ENCODE measurements at regions not wholly inside any gene's neighbourhood (a gene's known extent, or its start where the extent isn't known, plus 50 kb on each side); places are given as distances from the start of the nearest gene placed in this dataset.

- no peak for DNase-seq (ENCODE audit: low read depth, low spot score)
- no peaks in the 10 kb centered on the region for H3K27me3 ChIP-seq (replicated peaks in 1 of 2; ENCODE audit: control insufficient read depth in 2 of 2, insufficient read depth in 2 of 2, low read length in 1 of 2)
- no peaks in the 10 kb centered on the region for H3K79me2 ChIP-seq (ENCODE audit: control insufficient read depth, insufficient read depth, low read length)
- intact Hi-C loops (cut with micrococcal nuclease; ENCODE audit: unreplicated experiment), result no loop called here
- H3K4me3 ChIP-seq, result no peak overlapping the region
- 25% methylated on average over 2 of the region's 2 CpGs for WGBS (ENCODE audit: insufficient coverage, insufficient replicate concordance, low lambda C conversion rate, missing lambda C conversion rate)
- no TSS peak for BruUV-seq (replicated peaks)
- ChIA-PET RAD21 (ENCODE audit: unreplicated experiment) (no interaction called here), POLR2A (no interaction called here), SMC1A (ENCODE audit: uncharacterized antibody, unreplicated experiment) (no interaction called here), CTCF (no interaction called here)
- no peaks in the 10 kb centered on the region for H3K36me3 ChIP-seq (ENCODE audit: control insufficient read depth in 2 of 2, insufficient read depth in 2 of 2, low read length in 1 of 2)
- no peak overlapping the region for H3K27ac ChIP-seq (ENCODE audit: control insufficient read depth, insufficient read depth)
- no peaks in the 10 kb centered on the region; the same call in 2 of the 3 replicates for H3K9me3 ChIP-seq (replicated peaks; ENCODE audit: control insufficient read depth, insufficient read depth, low read length)
- no peak overlapping the region for H3K9ac ChIP-seq (ENCODE audit: control insufficient read depth, insufficient read depth, low read length)
- no peak for FAIRE-seq
- no peaks in the 10 kb centered on the region for H3K4me1 ChIP-seq (ENCODE audit: control insufficient read depth, insufficient read depth, low read length)
- no peaks in the 10 kb centered on the region for H4K20me1 ChIP-seq (ENCODE audit: control insufficient read depth, insufficient read depth)
- ATAC-seq, result no peak
- TF ChIP-seq, protein P1, sequence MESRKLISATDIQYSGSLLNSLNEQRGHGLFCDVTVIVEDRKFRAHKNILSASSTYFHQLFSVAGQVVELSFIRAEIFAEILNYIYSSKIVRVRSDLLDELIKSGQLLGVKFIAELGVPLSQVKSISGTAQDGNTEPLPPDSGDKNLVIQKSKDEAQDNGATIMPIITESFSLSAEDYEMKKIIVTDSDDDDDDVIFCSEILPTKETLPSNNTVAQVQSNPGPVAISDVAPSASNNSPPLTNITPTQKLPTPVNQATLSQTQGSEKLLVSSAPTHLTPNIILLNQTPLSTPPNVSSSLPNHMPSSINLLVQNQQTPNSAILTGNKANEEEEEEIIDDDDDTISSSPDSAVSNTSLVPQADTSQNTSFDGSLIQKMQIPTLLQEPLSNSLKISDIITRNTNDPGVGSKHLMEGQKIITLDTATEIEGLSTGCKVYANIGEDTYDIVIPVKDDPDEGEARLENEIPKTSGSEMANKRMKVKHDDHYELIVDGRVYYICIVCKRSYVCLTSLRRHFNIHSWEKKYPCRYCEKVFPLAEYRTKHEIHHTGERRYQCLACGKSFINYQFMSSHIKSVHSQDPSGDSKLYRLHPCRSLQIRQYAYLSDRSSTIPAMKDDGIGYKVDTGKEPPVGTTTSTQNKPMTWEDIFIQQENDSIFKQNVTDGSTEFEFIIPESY (IDR thresholded peaks at IDR 0.05), result no peak
- TF ChIP-seq, protein P2, sequence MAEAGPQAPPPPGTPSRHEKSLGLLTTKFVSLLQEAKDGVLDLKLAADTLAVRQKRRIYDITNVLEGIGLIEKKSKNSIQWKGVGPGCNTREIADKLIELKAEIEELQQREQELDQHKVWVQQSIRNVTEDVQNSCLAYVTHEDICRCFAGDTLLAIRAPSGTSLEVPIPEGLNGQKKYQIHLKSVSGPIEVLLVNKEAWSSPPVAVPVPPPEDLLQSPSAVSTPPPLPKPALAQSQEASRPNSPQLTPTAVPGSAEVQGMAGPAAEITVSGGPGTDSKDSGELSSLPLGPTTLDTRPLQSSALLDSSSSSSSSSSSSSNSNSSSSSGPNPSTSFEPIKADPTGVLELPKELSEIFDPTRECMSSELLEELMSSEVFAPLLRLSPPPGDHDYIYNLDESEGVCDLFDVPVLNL (IDR thresholded peaks at IDR 0.05; ENCODE audit: low read depth, low read length), result no peak
- no peak for TF ChIP-seq TCF7 (IDR thresholded peaks at IDR 0.05; ENCODE audit: borderline replicate concordance)
- in situ Hi-C loops (cut with MboI), result no loop called here
- H3K4me2 ChIP-seq (ENCODE audit: control insufficient read depth, insufficient read depth), result no peak overlapping the region
- no peak overlapping the region for H2AFZ ChIP-seq (ENCODE audit: control insufficient read depth, low read depth, low read length)
Measured at GRCh38 chr12:41944216-41944615, 200.5 kb downstream of the GXYLT1 start.

DNA sequence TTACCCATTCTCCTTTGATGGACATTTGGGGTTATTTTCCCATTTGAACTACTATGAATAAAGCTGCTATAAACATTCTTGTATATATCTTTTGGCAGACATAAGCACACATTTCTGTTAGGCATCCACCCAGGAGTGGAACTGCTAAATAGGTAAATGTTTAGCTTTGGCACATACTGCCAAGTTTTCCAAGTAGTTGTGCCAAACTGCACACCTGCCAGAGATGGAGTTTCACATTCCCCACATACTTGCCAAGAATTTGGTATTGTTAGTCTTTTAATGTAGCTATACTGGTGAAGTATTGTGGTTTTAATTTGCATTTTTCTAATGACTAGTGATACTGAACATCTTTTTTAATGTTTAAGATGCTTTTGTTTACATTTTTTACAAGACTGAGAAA is 201.0 kb downstream of the GXYLT1 start:
- H4K20me1 ChIP-seq (ENCODE audit: control insufficient read depth, insufficient read depth), result no peaks in the 10 kb centered on the region
- no peak for FAIRE-seq
- no TSS peak for BruUV-seq (replicated peaks)
- intact Hi-C loops (cut with micrococcal nuclease; ENCODE audit: unreplicated experiment) (no loop called here), in situ Hi-C loops (cut with MboI) (no loop called here)
- no peak overlapping the region for H2AFZ ChIP-seq (ENCODE audit: control insufficient read depth, low read depth, low read length)
- H3K4me1 ChIP-seq (ENCODE audit: control insufficient read depth, insufficient read depth, low read length), result no peaks in the 10 kb centered on the region
- no peaks in the 10 kb centered on the region for H3K27me3 ChIP-seq (replicated peaks in 1 of 2; ENCODE audit: control insufficient read depth in 2 of 2, insufficient read depth in 2 of 2, low read length in 1 of 2)
- no peak overlapping the region for H3K27ac ChIP-seq (ENCODE audit: control insufficient read depth, insufficient read depth)
- RAD21 ChIA-PET (ENCODE audit: unreplicated experiment), result no interaction called here
- H3K4me3 ChIP-seq, result no peak overlapping the region
- SMC1A ChIA-PET (ENCODE audit: uncharacterized antibody, unreplicated experiment), result no interaction called here
- H3K9me3 ChIP-seq (replicated peaks; ENCODE audit: control insufficient read depth, insufficient read depth, low read length), result no peaks in the 10 kb centered on the region; the same call in 2 of the 3 replicates
- H3K9ac ChIP-seq (ENCODE audit: control insufficient read depth, insufficient read depth, low read length), result no peak overlapping the region
- DNase-seq (ENCODE audit: low read depth, low spot score), result no peak
- CTCF ChIA-PET, result no interaction called here
- no peaks in the 10 kb centered on the region for H3K36me3 ChIP-seq (ENCODE audit: control insufficient read depth in 2 of 2, insufficient read depth in 2 of 2, low read length in 1 of 2)
- POLR2A ChIA-PET, result no interaction called here
- H3K4me2 ChIP-seq (ENCODE audit: control insufficient read depth, insufficient read depth), result no peak overlapping the region
- no peaks in the 10 kb centered on the region for H3K79me2 ChIP-seq (ENCODE audit: control insufficient read depth, insufficient read depth, low read length)
- ATAC-seq, result no peak
- TF ChIP-seq IRF4 (IDR thresholded peaks at IDR 0.05; ENCODE audit: low read depth, low read length) (no peak), SIX5 (IDR thresholded peaks at IDR 0.05; ENCODE audit: low read depth, low read length, severe bottlenecking) (no peak), NR2F1 (conservative IDR thresholded peaks at IDR 0.05) (no peak), SIN3A (IDR thresholded peaks at IDR 0.05; ENCODE audit: low read depth, low read length) (no peak), EZH2 (IDR thresholded peaks at IDR 0.05; ENCODE audit: borderline replicate concordance, control insufficient read depth, low read depth, low read length) (no peak), HDAC2 (IDR thresholded peaks at IDR 0.05) (no peak), NFIC (IDR thresholded peaks at IDR 0.05; ENCODE audit: low read depth, low read length) (no peak)
- TF ChIP-seq, protein P3, sequence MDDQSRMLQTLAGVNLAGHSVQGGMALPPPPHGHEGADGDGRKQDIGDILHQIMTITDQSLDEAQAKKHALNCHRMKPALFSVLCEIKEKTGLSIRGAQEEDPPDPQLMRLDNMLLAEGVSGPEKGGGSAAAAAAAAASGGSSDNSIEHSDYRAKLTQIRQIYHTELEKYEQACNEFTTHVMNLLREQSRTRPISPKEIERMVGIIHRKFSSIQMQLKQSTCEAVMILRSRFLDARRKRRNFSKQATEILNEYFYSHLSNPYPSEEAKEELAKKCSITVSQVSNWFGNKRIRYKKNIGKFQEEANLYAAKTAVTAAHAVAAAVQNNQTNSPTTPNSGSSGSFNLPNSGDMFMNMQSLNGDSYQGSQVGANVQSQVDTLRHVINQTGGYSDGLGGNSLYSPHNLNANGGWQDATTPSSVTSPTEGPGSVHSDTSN (IDR thresholded peaks at IDR 0.05; ENCODE audit: insufficient replicate concordance, low read depth, low read length), result no peak
- TF ChIP-seq, protein P4, sequence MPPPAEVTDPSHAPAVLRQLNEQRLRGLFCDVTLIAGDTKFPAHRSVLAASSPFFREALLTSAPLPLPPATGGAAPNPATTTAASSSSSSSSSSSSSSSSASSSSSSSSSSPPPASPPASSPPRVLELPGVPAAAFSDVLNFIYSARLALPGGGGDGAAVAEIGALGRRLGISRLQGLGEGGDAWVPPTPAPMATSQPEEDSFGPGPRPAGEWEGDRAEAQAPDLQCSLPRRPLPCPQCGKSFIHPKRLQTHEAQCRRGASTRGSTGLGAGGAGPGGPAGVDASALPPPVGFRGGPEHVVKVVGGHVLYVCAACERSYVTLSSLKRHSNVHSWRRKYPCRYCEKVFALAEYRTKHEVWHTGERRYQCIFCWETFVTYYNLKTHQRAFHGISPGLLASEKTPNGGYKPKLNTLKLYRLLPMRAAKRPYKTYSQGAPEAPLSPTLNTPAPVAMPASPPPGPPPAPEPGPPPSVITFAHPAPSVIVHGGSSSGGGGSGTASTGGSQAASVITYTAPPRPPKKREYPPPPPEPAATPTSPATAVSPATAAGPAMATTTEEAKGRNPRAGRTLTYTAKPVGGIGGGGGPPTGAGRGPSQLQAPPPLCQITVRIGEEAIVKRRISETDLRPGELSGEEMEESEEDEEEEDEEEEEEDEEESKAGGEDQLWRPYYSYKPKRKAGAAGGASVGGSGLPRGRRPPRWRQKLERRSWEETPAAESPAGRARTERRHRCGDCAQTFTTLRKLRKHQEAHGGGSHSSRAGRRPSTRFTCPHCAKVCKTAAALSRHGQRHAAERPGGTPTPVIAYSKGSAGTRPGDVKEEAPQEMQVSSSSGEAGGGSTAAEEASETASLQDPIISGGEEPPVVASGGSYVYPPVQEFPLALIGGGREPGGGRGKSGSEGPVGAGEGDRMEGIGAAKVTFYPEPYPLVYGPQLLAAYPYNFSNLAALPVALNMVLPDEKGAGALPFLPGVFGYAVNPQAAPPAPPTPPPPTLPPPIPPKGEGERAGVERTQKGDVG (CRISPR knock-in tag; IDR thresholded peaks at IDR 0.05), result no peak

Data from GM12878 (cell line).